IMR-90 (cell line): ENCODE measurements at regions not wholly inside any gene's neighbourhood (a gene's known extent, or its start where the extent isn't known, plus 50 kb on each side); places are given as distances from the start of the nearest gene placed in this dataset.

Experiments used
- ATAC-seq: fragments of 200-7000 bp; cut with Tn5 transposase; 2 replicates; pipeline ENCODE4 v1.9.1; 2020; ENCODE audit warnings: low read depth, mild to moderate bottlenecking, moderate library complexity
- BruUV-seq: library from RNA; stranded (reverse); fragments of 400-500 nt; replicated peaks from 2 replicates; lab custom pipeline; 2021; lab: Mats Ljungman, UMichigan
- CTCF ChIA-PET: fragments of 300-600 bp; formaldehyde crosslinking; extraction: SDS; loops from one replicate; lab custom pipeline; 2021; ENCODE audit warnings: antibody characterized with exemption; lab: Yijun Ruan, JAX
- POLR2A ChIA-PET: fragments of 300-600 bp; sonication (Branson Sonifier 250); formaldehyde crosslinking; loops from one replicate; lab custom pipeline; 2022; ENCODE audit warnings: antibody characterized with exemption; ENCODE audit not compliant: unreplicated experiment; lab: Charles Lee
- DNase-seq: peaks from one replicate; pipeline ENCODE4 v3.0.0; 2013
- H2AFZ ChIP-seq: replicated peaks from 2 replicates; pipeline ENCODE3; 2013; ENCODE audit warnings: low read length, mild to moderate bottlenecking; ENCODE audit not compliant: poor library complexity
- H2AK5ac ChIP-seq: 2 replicates; pipeline ENCODE4 v1.6.1; 2013; ENCODE audit warnings: low read depth, low read length, inconsistent platforms
- H2AK9ac ChIP-seq: replicated peaks from 2 replicates; pipeline ENCODE3; 2013; ENCODE audit warnings: mild to moderate bottlenecking, low read depth, low read length, moderate library complexity; ENCODE audit not compliant: poor library complexity
- H2BK120ac ChIP-seq: 2 replicates; pipeline ENCODE4 v1.6.1; 2013; ENCODE audit warnings: low read depth, low read length, inconsistent platforms
- H2BK15ac ChIP-seq: 3 replicates; pipeline ENCODE4 v1.6.1; 2013; ENCODE audit warnings: low read depth, low read length, inconsistent platforms
- H2BK20ac ChIP-seq: 2 replicates; pipeline ENCODE4 v1.6.1; 2013; ENCODE audit warnings: low read depth, mild to moderate bottlenecking, inconsistent platforms, low read length, moderate library complexity
- H2BK5ac ChIP-seq: 2 replicates; pipeline ENCODE4 v1.6.1; 2013; ENCODE audit warnings: mild to moderate bottlenecking, low read depth, low read length, inconsistent platforms; ENCODE audit not compliant: poor library complexity, severe bottlenecking
- H3K14ac ChIP-seq: replicated peaks from 2 replicates; pipeline ENCODE4 v1.6.1; 2013; ENCODE audit warnings: low read depth, low read length, inconsistent platforms
- H3K18ac ChIP-seq: 2 replicates; pipeline ENCODE4 v1.6.1; 2013; ENCODE audit warnings: low read depth, low read length, control low read depth
- H3K23ac ChIP-seq: 2 replicates; pipeline ENCODE4 v1.6.1; 2013; ENCODE audit warnings: low read depth, low read length, inconsistent platforms
- H3K27ac ChIP-seq: 2 replicates; pipeline ENCODE4 v1.5.1; 2013; ENCODE audit warnings: mild to moderate bottlenecking, control low read depth, low read length; ENCODE audit not compliant: insufficient read depth
- H3K27me3 ChIP-seq: 2 replicates; pipeline ENCODE4 v1.6.1; 2013; ENCODE audit warnings: low read length; ENCODE audit not compliant: control insufficient read depth, insufficient read depth
- H3K36me3 ChIP-seq: 2 replicates; pipeline ENCODE4 v1.6.1; 2013; ENCODE audit warnings: low read length, mixed read lengths; ENCODE audit not compliant: control insufficient read depth, insufficient read depth
- H3K4ac ChIP-seq: 2 replicates; pipeline ENCODE4 v1.6.1; 2013; ENCODE audit warnings: low read depth, low read length, inconsistent platforms
- H3K4me1 ChIP-seq: 2 replicates; pipeline ENCODE4 v1.6.1; 2013; ENCODE audit warnings: low read length, mixed read lengths; ENCODE audit not compliant: control insufficient read depth, insufficient read depth
- H3K4me2 ChIP-seq: 2 replicates; pipeline ENCODE4 v1.6.1; 2013; ENCODE audit warnings: low read depth, mild to moderate bottlenecking, control low read depth, low read length, moderate library complexity
- H3K4me3 ChIP-seq: 2 replicates; pipeline ENCODE4 v1.5.1; 2013; ENCODE audit warnings: low read depth, mild to moderate bottlenecking, control low read depth, low read length, moderate library complexity; ENCODE audit not compliant: insufficient read depth
- H3K56ac ChIP-seq: 2 replicates; pipeline ENCODE4 v1.6.1; 2013; ENCODE audit warnings: low read length, inconsistent platforms; ENCODE audit not compliant: insufficient read depth; ENCODE audit errors: extremely low read depth
- H3K79me1 ChIP-seq, 2 experiments: 2 replicates each; pipeline ENCODE4 v1.6.1; 2013; ENCODE audit warnings: low read length in 2 of 2, inconsistent platforms in 1 of 2, low read depth in 1 of 2
- H3K9ac ChIP-seq: 2 replicates; pipeline ENCODE4 v1.6.1; 2013; ENCODE audit warnings: low read depth, low read length, control low read depth
- H3K9me1 ChIP-seq: 2 replicates; pipeline ENCODE4 v1.6.1; 2013; ENCODE audit warnings: low read length, inconsistent platforms; ENCODE audit not compliant: insufficient read depth
- H3K9me3 ChIP-seq: 2 replicates; pipeline ENCODE4 v1.6.1; 2013; ENCODE audit warnings: low read length; ENCODE audit not compliant: control insufficient read depth, insufficient read depth
- H4K20me1 ChIP-seq: 2 replicates; pipeline ENCODE4 v1.6.1; 2013; ENCODE audit warnings: low read length, inconsistent platforms; ENCODE audit not compliant: insufficient read depth
- H4K5ac ChIP-seq: 2 replicates; pipeline ENCODE4 v1.6.1; 2013; ENCODE audit warnings: mild to moderate bottlenecking, low read depth, low read length, control low read depth
- H4K8ac ChIP-seq, 2 experiments: 2 replicates each; pipeline ENCODE4 v1.6.1; 2013; ENCODE audit warnings: low read depth in 2 of 2, low read length in 2 of 2, control low read depth in 1 of 2, inconsistent platforms in 1 of 2
- H4K91ac ChIP-seq: 2 replicates; pipeline ENCODE4 v1.6.1; 2013; ENCODE audit warnings: low read depth, low read length, inconsistent platforms; ENCODE audit not compliant: insufficient read depth
- CEBPB ChIP-seq: IDR thresholded peaks from 2 replicates; pipeline ENCODE4 v1.6.1; 2012; ENCODE audit warnings: low read depth, low read length, improper control_type of control experiment
- CHD1 ChIP-seq: IDR thresholded peaks from 2 replicates; pipeline ENCODE4 v1.6.1; 2012; ENCODE audit warnings: low read depth, low read length, improper control_type of control experiment
- MAZ ChIP-seq: IDR thresholded peaks from 2 replicates; pipeline ENCODE4 v1.6.1; 2012; ENCODE audit warnings: low read depth, mild to moderate bottlenecking, low read length, improper control_type of control experiment, moderate library complexity, borderline replicate concordance
- RCOR1 ChIP-seq: IDR thresholded peaks from 2 replicates; pipeline ENCODE4 v1.6.1; 2012; ENCODE audit warnings: mild to moderate bottlenecking, low read length, improper control_type of control experiment; ENCODE audit not compliant: insufficient replicate concordance
- RFX5 ChIP-seq: IDR thresholded peaks from 2 replicates; pipeline ENCODE4 v1.8.0; 2012; ENCODE audit warnings: low read depth, mild to moderate bottlenecking, low read length, moderate library complexity
- WGBS, 2 experiments: methylation state at CpG; one replicate each; pipeline versions ENCODE4 v1.1.5 to v1.1.7; 2013; ENCODE audit warnings: missing lambda C conversion rate in 2 of 2; ENCODE audit not compliant: insufficient read length in 1 of 2; ENCODE audit errors: extremely low coverage in 2 of 2; 5-methylcytosine and 5-hydroxymethylcytosine counted together
- dilution Hi-C: fragments of 300-500 bp; cut with HindIII; formaldehyde crosslinking; loops from one replicate; pipeline ENCODE4 v1.14.3; 2018; ENCODE audit warnings: low sequenced_read_pairs; ENCODE audit not compliant: unreplicated experiment
- in situ Hi-C: fragments of 300-500 bp; cut with MboI; formaldehyde crosslinking; loops from 3 replicates; pipeline ENCODE4 v1.14.3; 2019; ENCODE audit warnings: low sequenced_read_pairs, inconsistent platforms, mixed read lengths
- intact Hi-C: fragments of 100-400 bp; cut with micrococcal nuclease; formaldehyde crosslinking; loops from 2 replicates; pipeline ENCODE4 v1.10.0; 2022
- TF ChIP-seq, protein P1 (sequence below): fragments of 150-350 bp; IDR thresholded peaks from 2 replicates; pipeline ENCODE4 v1.6.1; 2016; ENCODE audit warnings: low read depth, mild to moderate bottlenecking, low read length, moderate library complexity, borderline replicate concordance

DNA sequence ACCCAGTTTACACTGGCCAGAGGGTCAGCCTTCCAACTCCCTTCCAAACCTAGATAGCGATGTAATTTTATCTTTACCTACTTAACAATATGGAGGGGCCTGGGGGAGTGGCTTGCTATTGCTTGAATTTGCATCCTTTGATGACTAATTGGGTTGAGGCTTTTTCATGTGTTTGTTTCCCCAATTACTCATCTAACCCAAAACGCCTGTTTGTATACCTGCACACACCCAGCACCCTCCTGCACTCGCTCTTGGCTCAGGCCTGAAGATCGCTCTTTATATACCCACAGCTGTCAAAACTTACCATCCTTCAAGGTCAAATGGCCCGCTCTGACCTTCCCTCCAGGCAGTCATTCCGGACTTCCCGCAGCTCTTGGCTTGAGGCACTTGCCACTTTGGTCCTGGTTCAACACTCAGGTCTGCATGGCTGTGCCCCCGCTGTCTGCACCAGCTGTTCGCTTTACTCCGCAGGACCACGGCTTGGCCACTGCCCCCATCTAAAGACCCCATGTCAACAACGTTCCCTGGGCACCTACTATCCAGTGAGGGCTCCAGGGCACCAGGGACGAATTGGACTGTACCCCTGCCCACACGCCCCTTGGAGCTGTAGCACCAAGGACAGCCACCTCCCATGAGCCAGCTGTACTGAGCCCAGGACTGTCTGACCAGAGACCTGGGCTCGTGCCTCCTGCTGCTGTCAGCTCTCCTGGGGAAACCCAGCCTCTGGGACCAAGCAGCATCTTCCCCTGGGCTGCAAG lies 76.1 kb upstream of the ADAMTS2 start:
- no peak overlapping the region for H2BK5ac ChIP-seq
- H4K8ac ChIP-seq: no peak overlapping the region
- in situ Hi-C loops: no loop called here
- DNase-seq (no peak), ATAC-seq (no peak)
- no peak overlapping the region for H2AK9ac ChIP-seq
- no peaks in the 10 kb centered on the region for H3K9me1 ChIP-seq
- H3K18ac ChIP-seq: no peak overlapping the region
- TF ChIP-seq CEBPB: no peak
- no peak for TF ChIP-seq CHD1
- no peak for TF ChIP-seq MAZ
- no peak for TF ChIP-seq RCOR1
- TF ChIP-seq RFX5: no peak
- TF ChIP-seq, protein P1, sequence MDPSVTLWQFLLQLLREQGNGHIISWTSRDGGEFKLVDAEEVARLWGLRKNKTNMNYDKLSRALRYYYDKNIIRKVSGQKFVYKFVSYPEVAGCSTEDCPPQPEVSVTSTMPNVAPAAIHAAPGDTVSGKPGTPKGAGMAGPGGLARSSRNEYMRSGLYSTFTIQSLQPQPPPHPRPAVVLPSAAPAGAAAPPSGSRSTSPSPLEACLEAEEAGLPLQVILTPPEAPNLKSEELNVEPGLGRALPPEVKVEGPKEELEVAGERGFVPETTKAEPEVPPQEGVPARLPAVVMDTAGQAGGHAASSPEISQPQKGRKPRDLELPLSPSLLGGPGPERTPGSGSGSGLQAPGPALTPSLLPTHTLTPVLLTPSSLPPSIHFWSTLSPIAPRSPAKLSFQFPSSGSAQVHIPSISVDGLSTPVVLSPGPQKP: no peak
- no peak overlapping the region for H2BK20ac ChIP-seq
- CTCF ChIA-PET: interaction anchor here (1.0 kb wide), 1 partner anchor 75 kb away, joined by 3 read pairs; no protein-coding TSS in a partner anchor
- H2AK5ac ChIP-seq: no peak overlapping the region
- H2BK15ac ChIP-seq: no peak overlapping the region
- H2BK120ac ChIP-seq: no peak overlapping the region
- no TSS peak for BruUV-seq
- H3K4me2 ChIP-seq: no peak overlapping the region
- POLR2A ChIA-PET: no interaction called here
- no peak overlapping the region for H3K4ac ChIP-seq
- H4K91ac ChIP-seq: no peak overlapping the region
- H3K4me1 ChIP-seq: no peaks in the 10 kb centered on the region
- 61% methylated on average over 7 of the region's 15 CpGs; no CpG with 5 or more reads in 1 of the 2 experiments for WGBS, 2 experiments
- no peak overlapping the region for H3K9ac ChIP-seq
- no peak overlapping the region for H2AFZ ChIP-seq
- H3K27me3 ChIP-seq: peaks cover 16% of the 10 kb centered on the region
- 0 out of 2 replicates have a peak, but pooled peaks cover 2% of the 10 kb centered on the region for H3K9me3 ChIP-seq
- H3K23ac ChIP-seq: no peak overlapping the region
- no peaks in the 10 kb centered on the region for H3K79me1 ChIP-seq
- no peak overlapping the region for H3K56ac ChIP-seq
- H3K14ac ChIP-seq: no peak overlapping the region
- no peaks in the 10 kb centered on the region for H4K20me1 ChIP-seq
- dilution Hi-C loops: no loop called here
- no peak overlapping the region for H3K27ac ChIP-seq
- intact Hi-C loops: loop anchor here (5.0 kb wide), 1 partner anchor 524 kb away; the partner anchor contains the start of gene ZFP2
- H3K36me3 ChIP-seq: no peaks in the 10 kb centered on the region
- no peak overlapping the region for H3K4me3 ChIP-seq
- no peak overlapping the region for H4K5ac ChIP-seq
